ENCODE measurements at regions not wholly inside any gene's neighbourhood (a gene's known extent, or its start where the extent isn't known, plus 50 kb on each side); places are given as distances from the start of the nearest gene placed in this dataset.
A peak's percentile ranks its signal among the peaks of the same experiment; 100 is the strongest.

- no peaks in the 10 kb centered on the region for H3K36me3 ChIP-seq (ENCODE audit: control insufficient read depth, insufficient read depth, low read length)
- DNase-seq (ENCODE audit: low read depth) (peak; percentile 63), FAIRE-seq (no peak)
- TF ChIP-seq CTCF (IDR thresholded peaks at IDR 0.05; ENCODE audit: insufficient read depth, low read length, severe bottlenecking) = no peak
- no peak overlapping the region for H3K4me3 ChIP-seq (ENCODE audit: low read depth, low read length)
- no peaks in the 10 kb centered on the region for H3K27me3 ChIP-seq (ENCODE audit: control insufficient read depth, insufficient read depth, low read length)
Measured at GRCh38 chr3:35183927-35184675, 455.2 kb upstream of the ARPP21 start.

- Histone ChIP-seq H3K27me3 (ENCODE audit: control insufficient read depth, insufficient read depth, low read length) (no peaks in the 10 kb centered on the region), H3K36me3 (ENCODE audit: control insufficient read depth, insufficient read depth, low read length) (no peaks in the 10 kb centered on the region), H3K4me3 (ENCODE audit: low read depth, low read length) (no peak overlapping the region)
- FAIRE-seq (no peak), DNase-seq (ENCODE audit: low read depth) (peak; percentile 44)
- TF ChIP-seq CTCF (IDR thresholded peaks at IDR 0.05; ENCODE audit: insufficient read depth, low read length, severe bottlenecking) = no peak
Measured at GRCh38 chr3:35184775-35185174, 454.6 kb upstream of the ARPP21 start.

- Histone ChIP-seq H3K36me3 (ENCODE audit: control insufficient read depth, insufficient read depth, low read length) (no peaks in the 10 kb centered on the region), H3K27me3 (ENCODE audit: control insufficient read depth, insufficient read depth, low read length) (no peaks in the 10 kb centered on the region), H3K4me3 (ENCODE audit: low read depth, low read length) (no peak overlapping the region)
- FAIRE-seq (no peak), DNase-seq (ENCODE audit: low read depth) (no peak)
- no peak for TF ChIP-seq CTCF (IDR thresholded peaks at IDR 0.05; ENCODE audit: insufficient read depth, low read length, severe bottlenecking)
Measured at GRCh38 chr3:35187908-35188307, 451.4 kb upstream of the ARPP21 start.

GRCh38 chr3:35194666-35195065, 444.7 kb upstream of the ARPP21 start:
- FAIRE-seq (no peak), DNase-seq (ENCODE audit: low read depth) (peak; percentile 28)
- no peaks in the 10 kb centered on the region for H3K36me3 ChIP-seq (ENCODE audit: control insufficient read depth, insufficient read depth, low read length)
- H3K4me3 ChIP-seq (ENCODE audit: low read depth, low read length) = no peak overlapping the region
- no peaks in the 10 kb centered on the region for H3K27me3 ChIP-seq (ENCODE audit: control insufficient read depth, insufficient read depth, low read length)
- no peak for TF ChIP-seq CTCF (IDR thresholded peaks at IDR 0.05; ENCODE audit: insufficient read depth, low read length, severe bottlenecking)

- H3K4me3 ChIP-seq (ENCODE audit: low read depth, low read length) = no peak overlapping the region
- no peaks in the 10 kb centered on the region for H3K27me3 ChIP-seq (ENCODE audit: control insufficient read depth, insufficient read depth, low read length)
- DNase-seq (ENCODE audit: low read depth) (no peak), FAIRE-seq (no peak)
- TF ChIP-seq CTCF (IDR thresholded peaks at IDR 0.05; ENCODE audit: insufficient read depth, low read length, severe bottlenecking) = no peak
- H3K36me3 ChIP-seq (ENCODE audit: control insufficient read depth, insufficient read depth, low read length) = no peaks in the 10 kb centered on the region
Measured at GRCh38 chr3:35198857-35199256, 440.5 kb upstream of the ARPP21 start.

- FAIRE-seq (no peak), DNase-seq (ENCODE audit: low read depth) (peak; percentile 76)
- H3K4me3 ChIP-seq (ENCODE audit: low read depth, low read length) = no peak overlapping the region
Measured at GRCh38 chr3:35200056-35200455, 439.3 kb upstream of the ARPP21 start.

More at GRCh38 chr3:35200056-35200455, 439.3 kb upstream of the ARPP21 start:
- Histone ChIP-seq H3K36me3 (ENCODE audit: control insufficient read depth, insufficient read depth, low read length) (no peaks in the 10 kb centered on the region), H3K27me3 (ENCODE audit: control insufficient read depth, insufficient read depth, low read length) (no peaks in the 10 kb centered on the region)
- no peak for TF ChIP-seq CTCF (IDR thresholded peaks at IDR 0.05; ENCODE audit: insufficient read depth, low read length, severe bottlenecking)
